Neutrophil (primary cell): ENCODE measurements at regions not wholly inside any gene's neighbourhood (a gene's known extent, or its start where the extent isn't known, plus 50 kb on each side); places are given as distances from the start of the nearest gene placed in this dataset.

Experiments used
- H3K27ac ChIP-seq: fragments of 200-600 bp; sonication (generic); 2 replicates; pipeline ENCODE4 v1.5.1; 2016; ENCODE audit warnings: mild to moderate bottlenecking, moderate library complexity
- H3K27me3 ChIP-seq: fragments of 200-600 bp; sonication (generic); 2 replicates; pipeline ENCODE4 v1.6.0; 2016; ENCODE audit warnings: mild to moderate bottlenecking
- H3K36me3 ChIP-seq: fragments of 200-600 bp; sonication (generic); 2 replicates; pipeline ENCODE4 v1.5.1; 2017
- H3K4me1 ChIP-seq, 2 experiments: fragments of 200-600 bp in 1 of 2; sonication (generic) in 1 of 2; 1 replicate in 1 of 2; 2 replicates in 1 of 2; pipeline versions ENCODE4 v1.5.1 to v1.6.1; 2013 to 2016; ENCODE audit warnings: low read depth in 1 of 2, low read length in 1 of 2, mild to moderate bottlenecking in 1 of 2, moderate library complexity in 1 of 2; ENCODE audit not compliant: control insufficient read depth in 1 of 2, insufficient read depth in 1 of 2
- H3K4me3 ChIP-seq, 2 experiments: fragments of 200-600 bp in 1 of 2; sonication (generic) in 1 of 2; 1 replicate in 1 of 2; 2 replicates in 1 of 2; pipeline ENCODE4 v1.5.1; 2013 to 2016; ENCODE audit warnings: low read depth in 1 of 2, low read length in 1 of 2, mild to moderate bottlenecking in 1 of 2, moderate library complexity in 1 of 2
- H3K9me3 ChIP-seq: fragments of 200-600 bp; sonication (generic); 2 replicates; pipeline ENCODE4 v1.5.1; 2016
- TF ChIP-seq, protein P1 (sequence below): fragments of 200-600 bp; sonication (generic); IDR thresholded peaks from 2 replicates; pipeline ENCODE4 v1.5.1; 2016; ENCODE audit warnings: antibody characterized with exemption

- no peak overlapping the region for H3K4me3 ChIP-seq
- no peaks in the 10 kb centered on the region for H3K9me3 ChIP-seq
- no peak overlapping the region for H3K27ac ChIP-seq
- H3K4me1 ChIP-seq, result no peaks in the 10 kb centered on the region
- H3K27me3 ChIP-seq, result no peaks in the 10 kb centered on the region
- TF ChIP-seq, protein P1, sequence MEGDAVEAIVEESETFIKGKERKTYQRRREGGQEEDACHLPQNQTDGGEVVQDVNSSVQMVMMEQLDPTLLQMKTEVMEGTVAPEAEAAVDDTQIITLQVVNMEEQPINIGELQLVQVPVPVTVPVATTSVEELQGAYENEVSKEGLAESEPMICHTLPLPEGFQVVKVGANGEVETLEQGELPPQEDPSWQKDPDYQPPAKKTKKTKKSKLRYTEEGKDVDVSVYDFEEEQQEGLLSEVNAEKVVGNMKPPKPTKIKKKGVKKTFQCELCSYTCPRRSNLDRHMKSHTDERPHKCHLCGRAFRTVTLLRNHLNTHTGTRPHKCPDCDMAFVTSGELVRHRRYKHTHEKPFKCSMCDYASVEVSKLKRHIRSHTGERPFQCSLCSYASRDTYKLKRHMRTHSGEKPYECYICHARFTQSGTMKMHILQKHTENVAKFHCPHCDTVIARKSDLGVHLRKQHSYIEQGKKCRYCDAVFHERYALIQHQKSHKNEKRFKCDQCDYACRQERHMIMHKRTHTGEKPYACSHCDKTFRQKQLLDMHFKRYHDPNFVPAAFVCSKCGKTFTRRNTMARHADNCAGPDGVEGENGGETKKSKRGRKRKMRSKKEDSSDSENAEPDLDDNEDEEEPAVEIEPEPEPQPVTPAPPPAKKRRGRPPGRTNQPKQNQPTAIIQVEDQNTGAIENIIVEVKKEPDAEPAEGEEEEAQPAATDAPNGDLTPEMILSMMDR, result no peak
- no peaks in the 10 kb centered on the region for H3K36me3 ChIP-seq
Measured at GRCh38 chr7:12779947-12780346, 92.5 kb downstream of the ARL4A start.

- H3K27me3 ChIP-seq, result no peaks in the 10 kb centered on the region
- TF ChIP-seq, protein P1, result no peak
- no peak overlapping the region for H3K27ac ChIP-seq
- no peaks in the 10 kb centered on the region for H3K36me3 ChIP-seq
- no peaks in the 10 kb centered on the region for H3K4me1 ChIP-seq
- no peaks in the 10 kb centered on the region for H3K9me3 ChIP-seq
- no peak overlapping the region for H3K4me3 ChIP-seq
Measured at GRCh38 chr7:12783421-12784095, 96.1 kb downstream of the ARL4A start.

GRCh38 chr7:12785473-12785872, 98.0 kb downstream of the ARL4A start:
- Histone ChIP-seq H3K27me3 (no peaks in the 10 kb centered on the region), H3K27ac (no peak overlapping the region), H3K4me3 (no peak overlapping the region), H3K9me3 (no peaks in the 10 kb centered on the region), H3K36me3 (no peaks in the 10 kb centered on the region), H3K4me1 (no peaks in the 10 kb centered on the region)
- TF ChIP-seq, protein P1, result no peak

- H3K27ac ChIP-seq, result no peak overlapping the region
- TF ChIP-seq, protein P1, result no peak
- H3K4me3 ChIP-seq, result no peak overlapping the region
- H3K36me3 ChIP-seq, result no peaks in the 10 kb centered on the region
- H3K27me3 ChIP-seq, result no peaks in the 10 kb centered on the region
- H3K4me1 ChIP-seq, result no peaks in the 10 kb centered on the region
- H3K9me3 ChIP-seq, result no peaks in the 10 kb centered on the region
Measured at GRCh38 chr7:12786494-12786893, 99.1 kb downstream of the ARL4A start.

DNA sequence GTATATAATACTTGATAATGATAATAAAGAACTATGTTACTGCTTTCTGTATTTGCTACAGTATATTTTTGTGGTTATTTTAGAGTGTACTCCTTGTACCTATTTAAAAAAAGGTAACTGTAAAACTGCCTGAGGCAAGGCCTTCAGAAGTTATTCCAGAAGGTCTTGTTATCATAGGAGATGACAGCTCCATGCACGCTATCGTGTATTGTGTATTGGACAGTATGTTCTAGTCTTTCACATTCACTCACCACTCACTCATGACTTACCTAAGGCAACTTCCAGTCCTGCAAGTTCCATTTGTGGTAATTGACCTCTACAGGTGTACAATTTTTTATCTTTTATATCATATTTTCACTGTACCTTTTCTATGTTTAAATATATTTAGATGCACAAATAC, 100.7 kb downstream of the ARL4A start:
- no peaks in the 10 kb centered on the region for H3K9me3 ChIP-seq
- TF ChIP-seq, protein P1, result no peak
- no peak overlapping the region for H3K4me3 ChIP-seq
- H3K27me3 ChIP-seq, result no peaks in the 10 kb centered on the region
- no peak overlapping the region for H3K27ac ChIP-seq
- no peaks in the 10 kb centered on the region for H3K36me3 ChIP-seq
- H3K4me1 ChIP-seq, result no peaks in the 10 kb centered on the region
